Mucosa of descending colon (tissue), 3 donors: ENCODE measurements at regions not wholly inside any gene's neighbourhood (a gene's known extent, or its start where the extent isn't known, plus 50 kb on each side); places are given as distances from the start of the nearest gene placed in this dataset.

Experiments
- ATAC-seq: fragments of 200-7000 bp; cut with Tn5 transposase; one replicate; pipeline ENCODE4 v1.9.1; 2020; ENCODE audit warnings: mild to moderate bottlenecking, moderate library complexity
- DNase-seq, 3 donors: peaks; one replicate each; pipeline ENCODE4 v3.0.0-alpha.2; 2020
- H3K36me3 ChIP-seq: fragments of 200-600 bp; one replicate; pipeline ENCODE4 v1.8.0; 2021; ENCODE audit warnings: low read depth, mild to moderate bottlenecking
- H3K4me1 ChIP-seq: fragments of 200-600 bp; one replicate; pipeline ENCODE4 v1.8.0; 2021; ENCODE audit warnings: low read depth, mild to moderate bottlenecking
- H3K4me3 ChIP-seq: fragments of 200-600 bp; one replicate; pipeline ENCODE4 v1.8.0; 2021; ENCODE audit warnings: mild to moderate bottlenecking
- H3K9me3 ChIP-seq: fragments of 200-600 bp; one replicate; pipeline ENCODE4 v1.8.0; 2021; ENCODE audit warnings: mild to moderate bottlenecking
- CTCF ChIP-seq: fragments of 200-600 bp; IDR thresholded peaks from one replicate; pipeline ENCODE4 v1.8.0; 2022; ENCODE audit warnings: antibody characterized with exemption, mild to moderate bottlenecking
- intact Hi-C, 2 donors: fragments of 100-400 bp; cut with DNase I in 1 of 2; cut with micrococcal nuclease in 1 of 2; formaldehyde crosslinking; loops; one replicate each; pipeline versions ENCODE4 v1.11.0 to v1.11.1; 2022; cut with DNase I, micrococcal nuclease
- donor health status: DM: no; HTN: no; CAD: no; lungs with moderate emphysema.
- donor health status: DM: no; HTN: no; CAD: no.
- donor health status: DM: no; HTN: yes; CAD: no.

DNA sequence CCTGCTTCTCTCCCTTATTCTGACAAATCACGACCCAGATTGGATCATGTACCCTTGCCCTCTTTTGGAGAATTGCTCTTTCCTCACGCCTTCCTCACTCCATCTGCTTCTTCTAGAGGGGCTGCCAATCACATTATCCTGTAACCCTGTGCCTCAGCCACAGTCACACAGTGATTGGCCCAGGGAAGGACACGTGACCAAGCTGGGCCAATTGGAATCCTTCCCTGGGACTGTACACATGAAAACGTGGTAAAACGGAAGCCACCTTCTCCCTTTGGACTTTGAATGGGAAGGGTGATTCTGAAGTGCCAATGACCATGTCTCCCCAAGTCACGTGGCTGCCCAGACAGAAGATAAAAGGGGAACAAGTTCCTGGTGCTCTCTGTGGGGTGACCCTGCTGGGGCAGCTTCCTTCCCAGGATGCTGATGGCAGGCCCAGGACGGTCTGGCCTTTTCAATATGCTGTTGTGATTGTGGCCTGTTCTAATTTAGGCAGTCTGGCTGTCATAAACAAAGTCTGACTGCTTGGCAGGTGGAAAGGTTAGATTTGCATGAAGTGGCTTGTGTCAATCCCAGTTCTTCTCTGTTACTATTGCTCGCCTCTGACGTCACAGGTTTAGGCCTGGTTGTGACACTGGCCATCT lies 92.9 kb downstream of the UBIAD1 start:
- DNase-seq (no peak), ATAC-seq (peak; percentile 10)
- Histone ChIP-seq H3K4me3 (no peak overlapping the region), H3K4me1 (no peaks in the 10 kb centered on the region), H3K9me3 (peaks cover 3% of the 10 kb centered on the region), H3K36me3 (no peaks in the 10 kb centered on the region)
- TF ChIP-seq CTCF, result no peak
- intact Hi-C loops, result no loop called here

DNA sequence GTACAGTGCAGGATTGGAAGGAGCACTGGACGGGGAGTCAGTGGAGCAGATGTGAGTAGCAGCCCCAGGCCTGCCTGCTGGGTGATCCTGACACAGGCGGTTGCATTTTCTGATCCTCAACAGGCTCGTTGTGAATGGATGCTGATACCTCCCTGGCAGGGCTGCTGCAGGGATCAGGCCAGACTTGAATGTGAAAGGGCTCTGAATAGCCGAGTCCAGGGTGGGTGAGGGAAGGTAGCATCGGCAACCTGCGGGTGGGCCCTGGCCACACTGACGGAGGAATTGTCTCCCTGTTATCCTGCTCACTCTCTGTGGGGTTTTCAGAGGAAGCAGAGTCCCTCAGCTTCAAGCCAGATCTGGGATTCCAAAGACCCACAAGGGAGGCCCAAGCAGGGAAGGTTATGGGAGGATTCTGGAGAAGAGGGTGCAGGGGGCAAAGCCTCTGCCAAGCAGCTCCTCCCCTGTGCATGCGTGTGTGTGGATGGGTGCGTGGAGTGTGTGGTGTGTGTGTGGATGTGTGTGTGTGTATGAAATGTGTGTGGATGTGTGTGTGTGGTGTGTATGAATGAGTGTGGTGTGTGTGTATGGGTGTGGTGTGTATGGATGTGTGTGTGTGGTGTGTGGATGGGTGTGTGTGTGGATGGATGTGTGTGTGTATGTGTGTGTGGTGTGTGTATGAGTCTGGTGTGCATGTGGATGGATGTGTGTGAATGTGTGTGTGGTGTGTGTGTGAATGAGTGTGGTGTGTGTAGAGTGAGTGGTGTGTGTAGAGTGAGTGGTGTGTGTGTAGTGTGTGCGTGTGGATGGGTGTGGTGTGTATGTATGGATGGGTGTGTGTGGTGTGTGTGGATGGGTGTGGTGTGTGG lies 100.3 kb downstream of the UBIAD1 start:
- no peak overlapping the region for H3K4me3 ChIP-seq

DNA sequence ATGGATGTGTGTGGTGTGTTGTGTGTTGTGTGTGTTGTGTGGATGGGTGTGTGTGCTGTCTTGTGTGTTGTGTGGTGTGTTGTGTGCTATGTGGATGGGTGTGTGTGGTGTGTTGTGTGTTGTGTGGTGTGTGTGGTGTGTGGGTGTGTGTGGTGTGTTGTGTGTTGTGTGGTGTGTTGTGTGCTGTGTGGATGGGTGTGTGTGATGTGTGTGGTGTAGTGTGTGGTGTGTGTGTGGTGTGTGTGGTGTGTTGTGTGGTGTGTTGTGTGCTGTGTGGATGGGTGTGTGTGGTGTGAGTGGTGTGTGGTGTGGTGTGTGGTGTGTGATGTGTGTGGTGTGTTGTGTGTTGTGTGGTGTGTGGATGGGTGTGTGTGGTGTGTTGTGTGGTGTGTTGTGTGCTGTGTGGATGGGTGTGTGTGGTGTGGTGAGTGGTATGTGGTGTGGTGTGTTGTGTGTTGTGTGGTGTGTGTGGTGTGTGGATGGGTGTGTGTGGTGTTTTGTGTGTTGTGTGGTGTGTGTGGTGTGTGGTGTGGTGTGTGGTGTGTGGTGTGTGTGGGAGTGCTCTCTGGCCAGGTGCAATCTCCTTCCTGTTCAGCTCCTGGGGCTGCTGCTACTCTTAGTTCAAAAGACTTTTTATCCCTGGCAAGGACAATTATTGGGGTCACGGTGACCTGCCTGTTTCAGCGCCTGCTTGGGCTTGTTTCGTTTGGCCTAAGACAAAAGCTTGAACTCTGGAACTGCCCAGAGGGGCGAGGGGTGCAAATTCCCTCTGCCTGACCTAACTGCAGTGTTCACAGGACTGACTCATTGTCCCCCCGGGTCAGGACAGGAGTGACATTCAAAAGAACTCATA lies 101.1 kb downstream of the UBIAD1 start:
- H3K4me1 ChIP-seq, result no peaks in the 10 kb centered on the region
- H3K36me3 ChIP-seq, result no peaks in the 10 kb centered on the region
- no peak overlapping the region for H3K4me3 ChIP-seq
- no peak for TF ChIP-seq CTCF
- intact Hi-C loops, result no loop called here
- H3K9me3 ChIP-seq, result no peaks in the 10 kb centered on the region
- DNase-seq (no peak), ATAC-seq (no peak)

More for the DNA sequence above, 100.3 kb downstream of the UBIAD1 start:
- H3K9me3 ChIP-seq, result no peaks in the 10 kb centered on the region
- TF ChIP-seq CTCF, result no peak
- DNase-seq (no peak), ATAC-seq (no peak)
- intact Hi-C loops, result no loop called here
- H3K4me1 ChIP-seq, result no peaks in the 10 kb centered on the region
- H3K36me3 ChIP-seq, result no peaks in the 10 kb centered on the region

DNA sequence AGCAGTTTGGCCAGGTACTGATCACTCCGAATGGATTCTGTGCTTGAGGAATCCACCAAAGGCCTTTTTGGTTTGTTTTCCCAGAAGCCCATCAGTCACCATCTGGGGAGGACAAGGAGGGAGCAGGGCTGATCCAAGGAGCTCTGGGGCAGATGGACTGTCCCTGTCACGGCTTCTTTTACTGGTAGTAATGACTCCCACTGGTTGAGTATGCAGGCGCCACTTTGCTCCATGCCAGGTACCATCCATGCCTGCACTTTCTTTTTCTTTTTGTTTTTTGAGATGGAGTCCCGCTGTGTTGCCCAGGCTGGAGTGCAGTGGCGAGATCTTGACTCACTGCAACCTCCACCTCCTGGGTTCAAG lies 101.7 kb downstream of the UBIAD1 start:
- TF ChIP-seq CTCF, result no peak
- no peak for ATAC-seq
- intact Hi-C loops, result no loop called here
- Histone ChIP-seq H3K4me3 (no peak overlapping the region), H3K4me1 (no peaks in the 10 kb centered on the region), H3K9me3 (no peaks in the 10 kb centered on the region), H3K36me3 (no peaks in the 10 kb centered on the region)
- DNase-seq, result no peak

DNA sequence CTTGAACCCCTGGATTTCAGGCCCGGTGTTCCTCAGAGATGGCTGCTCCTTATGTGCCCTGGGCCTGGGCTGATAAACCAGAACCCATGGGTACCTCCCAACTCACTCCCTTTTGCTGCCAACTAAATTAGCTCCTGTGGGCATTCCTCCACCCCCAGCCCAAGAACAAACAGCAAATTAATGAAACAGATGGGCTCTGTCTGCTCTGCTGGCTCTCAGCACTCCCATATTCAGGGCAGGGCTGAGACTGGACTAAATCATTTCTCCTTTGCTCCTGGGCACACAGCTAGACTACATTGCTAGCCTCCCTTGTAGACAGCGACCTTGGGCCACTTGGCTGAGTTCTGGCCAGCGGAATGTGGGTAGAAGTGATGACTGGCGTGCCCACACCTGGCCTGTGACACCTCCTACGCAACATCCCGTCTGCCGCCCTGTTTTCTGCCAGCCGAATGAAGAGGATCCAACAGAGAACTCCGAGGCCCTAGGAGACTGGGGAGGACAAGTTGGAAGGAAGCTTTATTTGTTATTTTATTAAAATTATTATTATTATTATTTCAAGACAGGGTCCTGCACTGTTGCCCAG lies 101.9 kb upstream of the DISP3 start:
- no peak for TF ChIP-seq CTCF
- Histone ChIP-seq H3K4me1 (no peaks in the 10 kb centered on the region), H3K4me3 (no peak overlapping the region), H3K9me3 (no peaks in the 10 kb centered on the region), H3K36me3 (no peaks in the 10 kb centered on the region)
- intact Hi-C loops, result no loop called here
- no peak for DNase-seq
- ATAC-seq, result no peak
